CD14-positive monocyte (primary cell): ENCODE measurements at regions not wholly inside any gene's neighbourhood (a gene's known extent, or its start where the extent isn't known, plus 50 kb on each side); places are given as distances from the start of the nearest gene placed in this dataset.

ENCODE experiments used
- DNase-seq, 3 donors: peaks; one replicate each; pipeline ENCODE4 v3.0.0-alpha.2; 2011 to 2022
- H2AFZ ChIP-seq: 2 replicates; pipeline ENCODE4 v1.6.0; 2012; ENCODE audit warnings: mild to moderate bottlenecking, low read depth, low read length, inconsistent platforms; ENCODE audit not compliant: insufficient read depth, poor library complexity, severe bottlenecking
- H3K27ac ChIP-seq, 2 donors: 1 replicate in 1 of 2; 2 replicates in 1 of 2; pipeline ENCODE4 v1.5.1; 2012 to 2013; ENCODE audit warnings: low read length in 2 of 2, control low read depth in 1 of 2, inconsistent platforms in 1 of 2, low read depth in 1 of 2, mild to moderate bottlenecking in 1 of 2
- H3K27me3 ChIP-seq, 2 donors: one replicate each; pipeline versions ENCODE4 v1.6.0 to v1.6.1; 2011 to 2013; ENCODE audit warnings: low read length in 2 of 2; ENCODE audit not compliant: control insufficient read depth in 2 of 2, insufficient read depth in 2 of 2
- H3K36me3 ChIP-seq, 2 donors: replicated peaks in 1 of 2; 1 replicate in 1 of 2; 2 replicates in 1 of 2; pipeline versions ENCODE4 v1.5.1 to v1.6.1; 2012 to 2013; ENCODE audit warnings: low read length in 2 of 2, control low read depth in 1 of 2, inconsistent platforms in 1 of 2, mild to moderate bottlenecking in 1 of 2; ENCODE audit not compliant: insufficient read depth in 2 of 2, control insufficient read depth in 1 of 2
- H3K4me1 ChIP-seq, 2 donors: 1 replicate in 1 of 2; 2 replicates in 1 of 2; pipeline versions ENCODE4 v1.5.1 to v1.6.1; 2012 to 2013; ENCODE audit warnings: low read length in 2 of 2, control low read depth in 1 of 2, inconsistent platforms in 1 of 2, mild to moderate bottlenecking in 1 of 2, moderate library complexity in 1 of 2; ENCODE audit not compliant: insufficient read depth in 2 of 2, control insufficient read depth in 1 of 2
- H3K4me2 ChIP-seq: replicated peaks from 2 replicates; pipeline ENCODE3; 2012; ENCODE audit warnings: low read length, moderate library complexity, mild to moderate bottlenecking; ENCODE audit not compliant: poor library complexity, severe bottlenecking; ENCODE audit errors: extremely low read depth
- H3K4me3 ChIP-seq, 3 experiments: fragments of 200-600 bp in 1 of 3; sonication (generic) in 1 of 3; replicated peaks in 1 of 3; 1 replicate in 2 of 3; 2 replicates in 1 of 3; pipeline ENCODE4 v1.5.1; 2011 to 2013; ENCODE audit warnings: low read length in 3 of 3, mild to moderate bottlenecking in 3 of 3, control low read depth in 2 of 3, low read depth in 2 of 3, inconsistent platforms in 1 of 3, moderate library complexity in 1 of 3
- H3K79me2 ChIP-seq: 2 replicates; pipeline ENCODE4 v1.6.0; 2012; ENCODE audit warnings: mild to moderate bottlenecking, control low read depth, inconsistent platforms, low read length, moderate library complexity; ENCODE audit not compliant: insufficient read depth
- H3K9ac ChIP-seq: 2 replicates; pipeline ENCODE4 v1.6.0; 2017; ENCODE audit warnings: low read length, mild to moderate bottlenecking; ENCODE audit not compliant: insufficient read depth, poor library complexity, severe bottlenecking
- H3K9me3 ChIP-seq, 2 donors: replicated peaks in 1 of 2; 1 replicate in 1 of 2; 2 replicates in 1 of 2; pipeline versions ENCODE4 v1.5.1 to v1.6.1; 2012 to 2013; ENCODE audit warnings: low read length in 2 of 2, control low read depth in 1 of 2; ENCODE audit not compliant: control insufficient read depth in 1 of 2, insufficient read depth in 1 of 2
- H4K20me1 ChIP-seq: 2 replicates; pipeline ENCODE4 v1.6.0; 2012; ENCODE audit warnings: mild to moderate bottlenecking, low read length, control low read depth, moderate library complexity; ENCODE audit not compliant: insufficient read depth
- H3K27ac Mint-ChIP-seq, 7 donors: one replicate each; pipeline ENCODE4 v1.8.0; 2020; ENCODE audit warnings: mild to moderate bottlenecking in 7 of 7, mixed read lengths in 7 of 7, moderate library complexity in 6 of 7, inconsistent platforms in 2 of 7
- H3K27me3 Mint-ChIP-seq, 3 donors: one replicate each; pipeline ENCODE4 v1.8.0; 2021 to 2022; ENCODE audit warnings: low read depth in 3 of 3, mild to moderate bottlenecking in 3 of 3, mixed read lengths in 3 of 3, moderate library complexity in 3 of 3, inconsistent platforms in 1 of 3
- H3K36me3 Mint-ChIP-seq, 2 donors: one replicate each; pipeline ENCODE4 v1.8.0; 2020; ENCODE audit warnings: mixed read lengths in 2 of 2, inconsistent platforms in 1 of 2, mild to moderate bottlenecking in 1 of 2
- H3K4me1 Mint-ChIP-seq: one replicate; pipeline ENCODE4 v1.8.0; 2020; ENCODE audit warnings: mild to moderate bottlenecking, mixed read lengths
- H3K4me3 Mint-ChIP-seq, 2 donors: one replicate each; pipeline ENCODE4 v1.8.0; 2020; ENCODE audit warnings: mild to moderate bottlenecking in 2 of 2, mixed read lengths in 2 of 2, moderate library complexity in 1 of 2
- H3K9me3 Mint-ChIP-seq, 7 donors: one replicate each; pipeline ENCODE4 v1.8.0; 2020 to 2022; ENCODE audit warnings: mixed read lengths in 7 of 7, mild to moderate bottlenecking in 6 of 7, moderate library complexity in 6 of 7, inconsistent platforms in 2 of 7
- CTCF ChIP-seq: fragments of 200-600 bp; IDR thresholded peaks from one replicate; pipeline ENCODE4 v1.8.0; 2022; ENCODE audit warnings: antibody characterized with exemption, mild to moderate bottlenecking
- WGBS: methylation state at CpG from one replicate; pipeline ENCODE4 v1.1.5; 2013; ENCODE audit warnings: missing lambda C conversion rate; ENCODE audit not compliant: insufficient coverage; 5-methylcytosine and 5-hydroxymethylcytosine counted together
- intact Hi-C, 2 donors: fragments of 100-400 bp; cut with micrococcal nuclease; formaldehyde crosslinking; loops; one replicate each; pipeline versions ENCODE4 v1.15.0 to v1.15.1; 2023

- H3K9ac ChIP-seq = no peak overlapping the region
- no peak overlapping the region for H3K4me3 Mint-ChIP-seq
- no peak overlapping the region for H3K27ac Mint-ChIP-seq
- no peaks in the 10 kb centered on the region for H4K20me1 ChIP-seq
- peaks cover 0 to 6% (median 0%) of the 10 kb centered on the region in 7 donors for H3K9me3 Mint-ChIP-seq
- TF ChIP-seq CTCF = no peak
- no peaks in the 10 kb centered on the region for H3K4me1 Mint-ChIP-seq
- no peak overlapping the region for H3K4me2 ChIP-seq
- H3K79me2 ChIP-seq = no peaks in the 10 kb centered on the region
- no peaks in the 10 kb centered on the region for H3K36me3 Mint-ChIP-seq
- no peaks in the 10 kb centered on the region for H3K27me3 ChIP-seq
- H3K36me3 ChIP-seq = no peaks in the 10 kb centered on the region
- DNase-seq = no peak
- no peaks in the 10 kb centered on the region for H3K27me3 Mint-ChIP-seq
- no peaks in the 10 kb centered on the region for H3K4me1 ChIP-seq
- no peak overlapping the region for H2AFZ ChIP-seq
- intact Hi-C loops = no loop called here
- no peak overlapping the region for H3K27ac ChIP-seq
- no peak overlapping the region for H3K4me3 ChIP-seq
- H3K9me3 ChIP-seq = no peaks in the 10 kb centered on the region
These were observed 478.5 kb upstream of the CBLB start for GRCh38 chr3:106347350-106347749.

DNA sequence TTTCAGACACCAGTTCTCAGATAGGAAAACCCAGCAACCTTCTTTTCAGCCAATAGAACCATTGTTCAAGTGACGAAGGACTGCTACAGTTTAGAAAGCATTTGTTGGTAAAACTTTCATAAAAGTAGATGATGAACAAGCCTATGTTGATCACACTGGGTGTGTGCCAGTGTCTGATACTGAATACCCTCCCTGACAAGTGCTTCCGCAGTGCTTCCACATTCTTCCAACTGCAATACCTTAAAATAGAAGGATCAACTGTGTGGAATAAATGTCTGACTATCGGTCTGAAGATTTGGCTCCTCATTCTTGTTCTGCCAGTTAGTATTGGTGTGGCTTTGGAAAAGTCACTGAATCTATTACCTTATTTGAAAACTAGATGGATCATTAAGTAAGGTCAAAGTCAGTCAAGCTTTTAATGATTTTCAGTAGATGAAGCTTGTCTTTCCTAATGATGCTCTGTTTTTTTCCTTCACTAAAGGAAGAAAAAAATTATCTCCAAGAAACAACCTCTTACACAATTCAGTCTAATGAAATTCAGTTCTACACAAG is 479.4 kb upstream of the CBLB start:
- Histone ChIP-seq H2AFZ (no peak overlapping the region), H3K4me2 (no peak overlapping the region), H4K20me1 (no peaks in the 10 kb centered on the region), H3K27me3 (no peaks in the 10 kb centered on the region), H3K27ac (no peak overlapping the region), H3K36me3 (no peaks in the 10 kb centered on the region), H3K9ac (no peak overlapping the region), H3K4me1 (no peaks in the 10 kb centered on the region), H3K9me3 (no peaks in the 10 kb centered on the region), H3K79me2 (no peaks in the 10 kb centered on the region), H3K4me3 (no peak overlapping the region)
- H3K9me3 Mint-ChIP-seq = peaks cover 0 to 6% (median 2%) of the 10 kb centered on the region in 7 donors
- H3K4me1 Mint-ChIP-seq = no peaks in the 10 kb centered on the region
- no CpG with 5 or more reads among the region's 3 CpGs for WGBS
- DNase-seq = no peak
- no peaks in the 10 kb centered on the region for H3K27me3 Mint-ChIP-seq
- H3K4me3 Mint-ChIP-seq = no peak overlapping the region
- no peak for TF ChIP-seq CTCF
- H3K36me3 Mint-ChIP-seq = no peaks in the 10 kb centered on the region
- intact Hi-C loops = no loop called here
- no peak overlapping the region for H3K27ac Mint-ChIP-seq
